Ovary (tissue), 7 donors: ENCODE measurements at regions not wholly inside any gene's neighbourhood (a gene's known extent, or its start where the extent isn't known, plus 50 kb on each side); places are given as distances from the start of the nearest gene placed in this dataset.

Source experiments
- DNase-seq, 5 donors: peaks; one replicate each; pipeline ENCODE4 v3.0.0-alpha.2; 2019 to 2020
- H3K27ac ChIP-seq, 2 donors: fragments of 200-600 bp; one replicate each; pipeline versions ENCODE4 v1.5.1 to v1.8.0; 2019 to 2022
- H3K27me3 ChIP-seq: fragments of 200-600 bp; one replicate; pipeline ENCODE4 v1.8.0; 2022
- H3K36me3 ChIP-seq: fragments of 200-600 bp; sonication (generic); one replicate; pipeline ENCODE4 v1.5.1; 2019
- H3K4me1 ChIP-seq: one replicate; pipeline ENCODE4 v1.8.1; 2013; ENCODE audit warnings: mild to moderate bottlenecking, moderate library complexity; ENCODE audit not compliant: insufficient read depth
- H3K4me3 ChIP-seq: fragments of 200-600 bp; sonication (generic); one replicate; pipeline ENCODE4 v1.5.1; 2017
- H3K9me3 ChIP-seq, 2 donors: fragments of 200-600 bp in 1 of 2; sonication (generic) in 1 of 2; one replicate each; pipeline versions ENCODE4 v1.5.1 to v1.8.1; 2013 to 2019; ENCODE audit warnings: mild to moderate bottlenecking in 1 of 2, moderate library complexity in 1 of 2
- EP300 ChIP-seq: sonication (generic); formaldehyde crosslinking; IDR thresholded peaks from one replicate; pipeline ENCODE4 v1.6.1; 2017; ENCODE audit warnings: antibody characterized with exemption
- POLR2A ChIP-seq: fragments of 450-650 bp; IDR thresholded peaks from one replicate; pipeline ENCODE4 v1.6.1; 2017; ENCODE audit warnings: antibody characterized with exemption, mild to moderate bottlenecking, moderate library complexity
- WGBS, 3 donors: extraction: QIAGEN DNeasy Blood & Tissue Kit in 1 of 3; methylation state at CpG; one replicate each; pipeline versions ENCODE4 v1.1.5 to v1.1.7; 2013 to 2017; 5-methylcytosine and 5-hydroxymethylcytosine counted together
- intact Hi-C, 4 donors: fragments of 100-400 bp; cut with DNase I; formaldehyde crosslinking; loops; one replicate each; pipeline versions ENCODE4 v1.11.0 to v1.15.1; 2022 to 2023
- TF ChIP-seq, protein P1 (sequence below), 3 donors: fragments of 450-650 bp in 2 of 3; fragments of 200-600 bp in 1 of 3; IDR thresholded peaks; one replicate each; pipeline versions ENCODE4 v1.5.1 to v1.8.0; 2016 to 2022; ENCODE audit warnings: antibody characterized with exemption in 3 of 3, mild to moderate bottlenecking in 1 of 3
- donor health status: DM: no; HTN: no; CAD: no; lungs with moderate emphysema.
- donor health status: DM: no; HTN: no; CAD: no.
- donor health status: Bipolar disorder and iron deficiency.
- donor health status: DM: no; HTN: no; CAD: no.
- donor health status: DM: yes; HTN: yes; CAD: no.

GRCh38 chr4:1466034-1466862 is 60.0 kb upstream of the NKX1-1 start:
- 85 to 89% (median 89%) methylated on average over 24 of the region's 24 CpGs for WGBS, 3 donors
- Histone ChIP-seq H3K27ac (no peak overlapping the region), H3K27me3 (no peaks in the 10 kb centered on the region), H3K9me3 (no peaks in the 10 kb centered on the region), H3K36me3 (no peaks in the 10 kb centered on the region), H3K4me1 (no peaks in the 10 kb centered on the region), H3K4me3 (no peak overlapping the region)
- TF ChIP-seq, protein P1, sequence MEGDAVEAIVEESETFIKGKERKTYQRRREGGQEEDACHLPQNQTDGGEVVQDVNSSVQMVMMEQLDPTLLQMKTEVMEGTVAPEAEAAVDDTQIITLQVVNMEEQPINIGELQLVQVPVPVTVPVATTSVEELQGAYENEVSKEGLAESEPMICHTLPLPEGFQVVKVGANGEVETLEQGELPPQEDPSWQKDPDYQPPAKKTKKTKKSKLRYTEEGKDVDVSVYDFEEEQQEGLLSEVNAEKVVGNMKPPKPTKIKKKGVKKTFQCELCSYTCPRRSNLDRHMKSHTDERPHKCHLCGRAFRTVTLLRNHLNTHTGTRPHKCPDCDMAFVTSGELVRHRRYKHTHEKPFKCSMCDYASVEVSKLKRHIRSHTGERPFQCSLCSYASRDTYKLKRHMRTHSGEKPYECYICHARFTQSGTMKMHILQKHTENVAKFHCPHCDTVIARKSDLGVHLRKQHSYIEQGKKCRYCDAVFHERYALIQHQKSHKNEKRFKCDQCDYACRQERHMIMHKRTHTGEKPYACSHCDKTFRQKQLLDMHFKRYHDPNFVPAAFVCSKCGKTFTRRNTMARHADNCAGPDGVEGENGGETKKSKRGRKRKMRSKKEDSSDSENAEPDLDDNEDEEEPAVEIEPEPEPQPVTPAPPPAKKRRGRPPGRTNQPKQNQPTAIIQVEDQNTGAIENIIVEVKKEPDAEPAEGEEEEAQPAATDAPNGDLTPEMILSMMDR (IDR thresholded peaks at IDR 0.05): no peak
- no peak for TF ChIP-seq EP300
- no peak for TF ChIP-seq POLR2A
- peak in 2 of 5 donors; percentile 7 to 19 for DNase-seq
- intact Hi-C loops: no loop called here

DNA sequence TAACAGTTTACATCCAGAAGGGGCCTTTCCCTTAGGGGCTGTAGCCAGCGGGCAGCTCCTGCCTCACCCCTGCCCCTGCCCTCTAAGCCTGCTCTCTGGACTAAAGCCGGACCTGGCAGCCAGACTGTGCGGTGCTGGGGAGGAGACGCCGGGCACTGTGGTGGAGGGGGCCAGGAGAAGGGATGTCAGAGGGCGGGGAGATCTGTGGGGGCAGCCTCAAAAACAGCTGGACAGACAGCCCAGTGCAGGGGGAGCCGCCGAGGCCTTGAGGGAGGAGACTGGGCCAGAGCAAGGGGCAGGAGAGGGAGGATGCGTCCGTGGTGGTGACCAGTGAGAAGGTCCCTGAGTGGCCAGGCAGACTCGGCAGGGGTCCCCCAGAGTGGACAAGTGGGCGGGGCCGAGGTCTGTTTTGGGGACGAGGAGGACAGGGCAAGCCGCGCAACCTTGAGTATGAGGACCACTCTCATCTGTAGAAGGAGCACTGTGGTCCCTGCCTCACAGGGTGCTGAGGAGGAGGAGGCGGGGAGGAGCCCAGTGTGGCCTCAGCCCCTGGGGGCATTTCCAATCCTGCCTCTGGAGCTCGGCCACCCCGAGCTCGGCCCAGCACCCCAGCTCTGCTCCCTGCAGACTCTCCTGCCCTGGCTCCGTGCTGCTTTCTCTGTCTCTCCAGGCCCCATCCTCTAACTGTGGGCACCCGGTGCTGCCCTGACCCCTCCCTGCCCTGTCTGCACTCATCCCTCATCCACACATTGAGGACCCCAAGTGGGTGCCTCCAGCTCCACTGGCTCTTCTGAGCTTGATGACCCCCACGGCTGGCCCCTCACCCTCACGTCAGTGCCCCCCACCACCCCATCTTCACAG is 59.2 kb upstream of the NKX1-1 start:
- Histone ChIP-seq H3K4me3 (no peak overlapping the region), H3K9me3 (no peaks in the 10 kb centered on the region), H3K27me3 (no peaks in the 10 kb centered on the region), H3K4me1 (no peaks in the 10 kb centered on the region), H3K27ac (no peak overlapping the region), H3K36me3 (no peaks in the 10 kb centered on the region)
- TF ChIP-seq, protein P1 (IDR thresholded peaks at IDR 0.05): no peak
- no peak for TF ChIP-seq POLR2A
- no peak for TF ChIP-seq EP300
- intact Hi-C loops: no loop called here
- peak in 2 of 5 donors; percentile 4 to 23 for DNase-seq
- WGBS, 3 donors: 52 to 57% (median 55%) methylated on average over 24 of the region's 24 CpGs

DNA sequence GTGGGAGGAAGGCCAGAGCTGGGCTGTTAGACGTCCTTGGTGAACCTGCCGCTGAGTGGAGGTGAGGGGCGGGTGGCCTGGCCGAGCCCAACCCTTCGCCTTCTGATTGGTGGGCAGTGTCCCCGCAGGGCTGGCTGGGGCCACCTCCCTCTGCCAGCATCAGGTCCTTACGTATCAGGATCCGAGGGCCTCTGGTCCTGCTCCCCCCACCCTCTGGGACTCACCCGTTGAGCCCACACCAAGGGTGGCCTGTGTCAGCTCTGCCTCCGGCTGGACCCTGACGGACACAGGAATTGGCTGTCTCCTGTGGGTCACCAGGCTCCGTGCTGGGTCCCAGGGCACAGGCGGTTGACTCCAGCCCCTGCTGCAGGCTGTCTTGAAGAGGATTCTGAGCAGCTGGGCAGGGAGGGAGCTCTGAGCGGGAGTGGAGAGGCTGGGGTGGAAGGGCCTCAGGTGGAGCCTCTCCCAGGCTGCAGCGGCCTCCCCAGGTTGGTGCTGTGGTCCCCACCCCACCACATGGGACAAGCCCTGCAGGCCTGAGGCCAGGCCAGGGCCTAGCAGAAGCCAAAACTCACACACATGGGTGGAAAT is 58.4 kb upstream of the NKX1-1 start:
- Histone ChIP-seq H3K27me3 (no peaks in the 10 kb centered on the region), H3K9me3 (no peaks in the 10 kb centered on the region), H3K27ac (no peak overlapping the region), H3K4me1 (no peaks in the 10 kb centered on the region), H3K36me3 (no peaks in the 10 kb centered on the region), H3K4me3 (no peak overlapping the region)
- peak in 2 of 5 donors; percentile 9 to 22 for DNase-seq
- WGBS, 3 donors: 75 to 85% (median 82%) methylated on average over 15 of the region's 15 CpGs
- intact Hi-C loops: no loop called here
- TF ChIP-seq, protein P1 (IDR thresholded peaks at IDR 0.05): no peak
- no peak for TF ChIP-seq EP300
- TF ChIP-seq POLR2A: no peak

- WGBS, 3 donors: 71 to 72% (median 72%) methylated on average over 22 of the region's 22 CpGs
- intact Hi-C loops: no loop called here
- no peak for DNase-seq
Observed at GRCh38 chr4:1463927-1464540, 57.8 kb upstream of the NKX1-1 start.

More at GRCh38 chr4:1463927-1464540, 57.8 kb upstream of the NKX1-1 start:
- H3K9me3 ChIP-seq: no peaks in the 10 kb centered on the region
- no peak overlapping the region for H3K27ac ChIP-seq
- no peaks in the 10 kb centered on the region for H3K27me3 ChIP-seq
- no peak overlapping the region for H3K4me3 ChIP-seq
- no peak for TF ChIP-seq EP300
- TF ChIP-seq, protein P1 (IDR thresholded peaks at IDR 0.05): no peak
- no peak for TF ChIP-seq POLR2A
- no peaks in the 10 kb centered on the region for H3K4me1 ChIP-seq
- no peaks in the 10 kb centered on the region for H3K36me3 ChIP-seq
